ENCODE measurements at regions not wholly inside any gene's neighbourhood (a gene's known extent, or its start where the extent isn't known, plus 50 kb on each side); places are given as distances from the start of the nearest gene placed in this dataset.
A peak's percentile ranks its signal among the peaks of the same experiment; 100 is the strongest.

DNA sequence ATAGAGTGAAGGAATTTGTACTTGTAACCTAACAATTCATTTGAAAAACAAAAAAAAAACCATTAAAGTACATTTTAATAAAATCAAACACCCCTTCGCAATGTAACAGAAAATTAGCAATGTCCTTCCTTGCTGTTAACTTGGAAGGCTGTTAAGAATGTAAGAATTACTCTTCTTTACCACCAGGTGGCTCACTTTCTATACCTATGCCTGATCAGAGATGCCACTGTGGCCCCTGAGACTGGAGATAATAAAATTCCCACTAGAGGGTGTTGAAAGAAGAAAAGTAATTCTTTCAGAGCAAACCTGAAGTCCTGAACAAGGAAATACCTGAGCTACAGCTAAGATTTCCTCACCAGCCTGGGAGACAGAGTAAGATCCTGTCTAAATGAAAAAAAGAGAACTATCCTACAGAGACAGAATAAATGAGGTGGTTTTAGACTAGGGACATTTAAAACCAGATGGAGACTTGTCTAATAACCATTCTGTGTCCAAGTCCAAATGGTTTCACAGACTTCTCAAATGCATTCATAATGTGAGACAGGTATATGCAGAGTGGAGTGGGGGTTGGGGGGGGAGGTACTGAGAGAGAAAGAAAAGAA lies 1089.3 kb downstream of the FAM181B start:
- DNase-seq (ENCODE audit: low read depth, low spot score) = no peak

GRCh38 chr11:81634483-81634882 lies 1099.2 kb downstream of the FAM181B start:
- no peak overlapping the region for H3K4me3 ChIP-seq (ENCODE audit: low read depth, low read length)
- peaks cover 2% of the 10 kb centered on the region for H3K27me3 ChIP-seq (ENCODE audit: control insufficient read depth, insufficient read depth, low read length)
- POLR2A ChIA-PET = no interaction called here
- DNase-seq (ENCODE audit: low read depth, low spot score) = no peak
- CTCF ChIA-PET = no interaction called here
- no peak overlapping the region for H3K27ac ChIP-seq (ENCODE audit: low read depth, low read length)
- H3K9me3 ChIP-seq (ENCODE audit: control insufficient read depth, insufficient read depth, low read length) = no peaks in the 10 kb centered on the region
- no peak for TF ChIP-seq CTCF (IDR thresholded peaks at IDR 0.05; ENCODE audit: low read depth, low read length)

More for the DNA sequence above, 1089.3 kb downstream of the FAM181B start:
- H3K27me3 ChIP-seq (ENCODE audit: control insufficient read depth, insufficient read depth, low read length) = no peaks in the 10 kb centered on the region
- H3K4me3 ChIP-seq (ENCODE audit: low read depth, low read length) = no peak overlapping the region
- ChIA-PET POLR2A (no interaction called here), CTCF (interaction anchor here (0.6 to 2.0 kb wide), 4 partner anchors 585 to 1114 kb away, joined by 3 to 7 read pairs (median 4); no protein-coding TSS in a partner anchor)
- H3K27ac ChIP-seq (ENCODE audit: low read depth, low read length) = no peak overlapping the region
- no peaks in the 10 kb centered on the region for H3K9me3 ChIP-seq (ENCODE audit: control insufficient read depth, insufficient read depth, low read length)
- TF ChIP-seq CTCF (IDR thresholded peaks at IDR 0.05; ENCODE audit: low read depth, low read length) = peak; percentile 64

- TF ChIP-seq CTCF (IDR thresholded peaks at IDR 0.05; ENCODE audit: low read depth, low read length) = no peak
- Histone ChIP-seq H3K9me3 (ENCODE audit: control insufficient read depth, insufficient read depth, low read length) (no peaks in the 10 kb centered on the region), H3K27me3 (ENCODE audit: control insufficient read depth, insufficient read depth, low read length) (no peaks in the 10 kb centered on the region), H3K27ac (ENCODE audit: low read depth, low read length) (no peak overlapping the region), H3K4me3 (ENCODE audit: low read depth, low read length) (no peak overlapping the region)
- CTCF ChIA-PET = no interaction called here
- no peak for DNase-seq (ENCODE audit: low read depth, low spot score)
- POLR2A ChIA-PET = no interaction called here
Observed at GRCh38 chr11:81602508-81602907, 1131.2 kb downstream of the FAM181B start.

GRCh38 chr11:81596704-81597103 lies 1137.0 kb downstream of the FAM181B start:
- no peak for TF ChIP-seq CTCF (IDR thresholded peaks at IDR 0.05; ENCODE audit: low read depth, low read length)
- Histone ChIP-seq H3K4me3 (ENCODE audit: low read depth, low read length) (no peak overlapping the region), H3K27me3 (ENCODE audit: control insufficient read depth, insufficient read depth, low read length) (no peaks in the 10 kb centered on the region), H3K9me3 (ENCODE audit: control insufficient read depth, insufficient read depth, low read length) (no peaks in the 10 kb centered on the region), H3K27ac (ENCODE audit: low read depth, low read length) (no peak overlapping the region)
- ChIA-PET CTCF (no interaction called here), POLR2A (no interaction called here)
- no peak for DNase-seq (ENCODE audit: low read depth, low spot score)

DNA sequence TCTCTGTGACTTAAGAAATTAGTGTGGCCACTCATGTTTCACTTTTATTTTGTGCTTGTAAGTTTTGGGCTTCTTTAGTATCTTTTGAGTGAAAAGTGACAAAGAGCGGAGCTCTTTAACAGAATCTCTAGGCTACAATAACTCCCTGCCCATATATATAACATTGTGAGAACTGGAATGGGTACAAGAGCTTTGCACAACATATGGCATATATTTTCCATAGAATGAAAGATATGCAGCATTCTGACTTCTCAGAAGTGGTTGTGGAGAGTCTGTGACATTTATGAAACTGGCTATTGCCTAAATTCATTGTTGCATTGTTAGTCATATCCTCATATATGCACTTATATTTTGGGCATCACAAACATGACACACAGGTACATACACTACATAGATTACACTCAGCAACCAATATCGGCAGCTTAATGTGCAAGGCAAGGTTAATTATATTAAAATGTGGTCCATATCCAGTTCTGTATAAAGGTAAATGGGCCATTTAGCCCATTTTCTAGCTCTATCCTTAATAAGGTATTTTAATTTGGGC lies 1148.2 kb downstream of the FAM181B start:
- no peak for DNase-seq (ENCODE audit: low read depth, low spot score)
- POLR2A ChIA-PET = no interaction called here

More for the DNA sequence above, 1148.2 kb downstream of the FAM181B start:
- no peaks in the 10 kb centered on the region for H3K9me3 ChIP-seq (ENCODE audit: control insufficient read depth, insufficient read depth, low read length)
- TF ChIP-seq CTCF (IDR thresholded peaks at IDR 0.05; ENCODE audit: low read depth, low read length) = no peak
- no peak overlapping the region for H3K27ac ChIP-seq (ENCODE audit: low read depth, low read length)
- CTCF ChIA-PET = no interaction called here
- no peaks in the 10 kb centered on the region for H3K27me3 ChIP-seq (ENCODE audit: control insufficient read depth, insufficient read depth, low read length)
- no peak overlapping the region for H3K4me3 ChIP-seq (ENCODE audit: low read depth, low read length)
